A549 (cell line): ENCODE measurements at regions not wholly inside any gene's neighbourhood (a gene's known extent, or its start where the extent isn't known, plus 50 kb on each side); places are given as distances from the start of the nearest gene placed in this dataset.

ENCODE experiments used
- CTCF ChIP-seq: fragments of >200 bp; sonication (Bioruptor Twin); formaldehyde crosslinking; IDR thresholded peaks from 3 replicates; pipeline ENCODE4 v1.5.1; 2016
- EP300 ChIP-seq, 2 experiments: fragments of >200 bp; sonication (Bioruptor Twin); formaldehyde crosslinking; IDR thresholded peaks; 2 replicates in 1 of 2; 3 replicates in 1 of 2; pipeline ENCODE4 v1.6.1; 2016 to 2017
- FOXS1 ChIP-seq: fragments of 250-450 bp; sonication (Bioruptor Pico); IDR thresholded peaks from 2 replicates; pipeline ENCODE4 v1.5.0; 2020; ENCODE audit warnings: mild to moderate bottlenecking, moderate library complexity
- HMGXB4 ChIP-seq: fragments of 250-450 bp; sonication (Bioruptor Pico); IDR thresholded peaks from 2 replicates; pipeline ENCODE4 v1.5.0; 2021; ENCODE audit warnings: mild to moderate bottlenecking, moderate library complexity, borderline replicate concordance
- MAFK ChIP-seq: fragments of 450-650 bp; IDR thresholded peaks from 2 replicates; pipeline ENCODE4 v1.6.1; 2014; ENCODE audit not compliant: partially characterized antibody
- POLR2A ChIP-seq: IDR thresholded peaks from 2 replicates; pipeline ENCODE4 v1.6.1; 2012; ENCODE audit warnings: mild to moderate bottlenecking, low read length
- SREBF2 ChIP-seq: fragments of 450-650 bp; IDR thresholded peaks from 2 replicates; pipeline ENCODE4 v1.6.1; 2014; ENCODE audit warnings: mild to moderate bottlenecking, moderate library complexity
- USF2 ChIP-seq: fragments of 450-650 bp; IDR thresholded peaks from 2 replicates; pipeline ENCODE4 v1.6.1; 2014; ENCODE audit warnings: antibody characterized with exemption
- ZC3H11A ChIP-seq: fragments of 450-650 bp; IDR thresholded peaks from 2 replicates; pipeline ENCODE4 v1.6.1; 2014; ENCODE audit warnings: antibody characterized with exemption, mild to moderate bottlenecking

GRCh38 chr13:58528351-58528750, 896.8 kb downstream of the PCDH17 start:
- no peak for TF ChIP-seq CTCF
- no peak for TF ChIP-seq ZC3H11A
- TF ChIP-seq MAFK = no peak
- TF ChIP-seq FOXS1 (CRISPR knock-in tag) = no peak
- TF ChIP-seq POLR2A = no peak
- TF ChIP-seq SREBF2 = no peak
- no peak for TF ChIP-seq HMGXB4 (CRISPR knock-in tag)
- no peak for TF ChIP-seq EP300 (IDR thresholded peaks at IDR 0.05)
- TF ChIP-seq USF2 = no peak
